ENCODE measurements at regions not wholly inside any gene's neighbourhood (a gene's known extent, or its start where the extent isn't known, plus 50 kb on each side); places are given as distances from the start of the nearest gene placed in this dataset.
A peak's percentile ranks its signal among the peaks of the same experiment; 100 is the strongest.

DNA sequence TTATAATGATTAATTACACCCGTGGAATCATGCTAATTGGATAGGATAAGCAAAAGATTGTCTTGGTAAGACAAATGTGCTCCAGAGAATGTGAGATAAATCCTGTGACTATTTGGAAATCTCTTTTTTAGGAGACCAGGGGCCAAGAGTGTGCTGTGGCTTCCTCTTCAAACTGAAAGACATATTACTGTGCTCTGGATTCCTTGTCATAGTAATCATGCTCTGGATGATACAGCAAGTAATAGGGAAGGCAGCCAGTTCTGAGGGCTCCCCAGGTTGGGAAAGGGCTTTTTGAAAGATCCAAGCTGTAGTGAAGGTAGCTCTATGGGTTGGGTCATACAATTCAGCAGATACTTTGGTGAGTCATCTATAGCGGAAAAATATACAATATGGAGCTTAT lies 600.5 kb downstream of the PCDH18 start:
- no peak for DNase-seq (ENCODE audit: low read depth, low spot score)

DNA sequence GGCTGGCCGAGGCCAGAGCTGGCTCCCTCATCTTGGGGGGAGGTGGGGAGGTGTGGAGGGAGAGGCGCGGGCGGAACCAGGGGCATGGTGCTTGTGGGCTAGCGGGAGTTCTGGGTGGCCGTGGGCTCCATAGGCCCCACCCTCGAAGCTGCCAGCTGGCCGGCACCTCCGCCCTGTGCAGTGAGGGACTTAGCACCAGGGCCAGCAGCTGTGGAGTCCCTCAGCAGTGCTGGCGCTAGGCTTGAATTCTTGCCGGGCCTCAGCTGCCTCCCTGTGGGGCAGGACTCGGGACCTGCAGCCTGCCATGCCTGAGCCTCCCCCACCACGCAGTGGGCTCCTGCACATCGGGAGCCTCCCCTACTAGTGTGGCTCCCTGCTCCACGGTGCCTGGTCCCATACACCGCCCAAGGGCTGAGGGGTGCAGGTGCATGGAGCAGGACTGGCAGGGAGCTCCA lies 603.3 kb downstream of the PCDH18 start:
- DNase-seq (ENCODE audit: low read depth, low spot score) = no peak

DNA sequence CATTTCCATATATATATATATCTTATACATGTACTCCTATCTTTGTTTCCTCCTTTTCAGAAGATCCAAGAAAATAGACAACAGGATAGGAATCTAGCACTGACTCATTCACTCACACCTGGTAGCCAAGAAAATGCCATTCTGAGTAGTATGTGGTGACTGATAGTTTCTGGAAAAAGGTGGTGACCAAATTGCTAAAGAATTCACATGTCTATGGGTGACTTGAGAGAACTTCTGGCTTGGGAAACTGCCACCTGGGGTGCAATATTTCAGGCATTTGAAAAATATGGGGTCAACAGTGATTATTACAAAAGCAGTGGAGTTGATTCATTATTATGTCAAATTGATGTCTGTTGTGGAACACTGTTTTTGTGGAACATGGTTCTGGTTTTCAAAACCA lies 605.1 kb downstream of the PCDH18 start:
- DNase-seq (ENCODE audit: low read depth, low spot score) = no peak

DNA sequence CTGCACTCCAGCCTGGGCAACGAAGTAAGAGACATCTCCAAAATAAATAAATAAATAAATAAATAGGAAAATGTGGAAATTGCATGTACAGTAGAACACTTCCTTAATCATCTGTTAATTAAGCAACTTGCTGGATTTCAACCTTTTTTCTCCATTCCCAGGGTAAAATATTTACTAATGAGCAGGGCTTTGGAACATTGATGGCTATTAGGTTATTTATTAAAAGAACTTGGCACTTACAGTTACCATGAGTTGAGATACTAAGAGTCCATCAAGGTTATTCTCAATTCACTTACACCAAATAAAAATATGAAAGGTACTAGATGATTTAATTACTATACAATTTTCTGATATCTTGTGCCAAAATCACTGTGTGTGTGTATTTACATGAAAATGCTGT lies 607.1 kb downstream of the PCDH18 start:
- no peak for DNase-seq (ENCODE audit: low read depth, low spot score)

DNA sequence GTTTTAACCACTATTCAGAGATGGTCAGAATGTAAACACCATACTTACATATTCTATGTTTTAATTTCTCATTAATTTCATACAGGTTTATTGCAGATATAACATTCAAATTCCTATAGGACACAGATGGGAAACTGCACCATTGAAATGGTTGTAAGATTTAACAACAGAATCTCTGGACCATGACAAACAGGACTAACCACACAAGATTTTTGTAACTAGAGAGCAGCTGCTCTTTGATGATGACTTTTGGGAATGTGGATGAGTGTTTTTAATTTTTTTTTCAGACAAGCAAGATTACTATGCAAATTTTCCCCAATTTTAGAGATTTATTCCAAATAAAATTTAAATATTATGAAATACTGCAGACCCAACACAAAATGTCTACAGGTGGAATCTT lies 610.2 kb downstream of the PCDH18 start:
- no peak for DNase-seq (ENCODE audit: low read depth, low spot score)

DNA sequence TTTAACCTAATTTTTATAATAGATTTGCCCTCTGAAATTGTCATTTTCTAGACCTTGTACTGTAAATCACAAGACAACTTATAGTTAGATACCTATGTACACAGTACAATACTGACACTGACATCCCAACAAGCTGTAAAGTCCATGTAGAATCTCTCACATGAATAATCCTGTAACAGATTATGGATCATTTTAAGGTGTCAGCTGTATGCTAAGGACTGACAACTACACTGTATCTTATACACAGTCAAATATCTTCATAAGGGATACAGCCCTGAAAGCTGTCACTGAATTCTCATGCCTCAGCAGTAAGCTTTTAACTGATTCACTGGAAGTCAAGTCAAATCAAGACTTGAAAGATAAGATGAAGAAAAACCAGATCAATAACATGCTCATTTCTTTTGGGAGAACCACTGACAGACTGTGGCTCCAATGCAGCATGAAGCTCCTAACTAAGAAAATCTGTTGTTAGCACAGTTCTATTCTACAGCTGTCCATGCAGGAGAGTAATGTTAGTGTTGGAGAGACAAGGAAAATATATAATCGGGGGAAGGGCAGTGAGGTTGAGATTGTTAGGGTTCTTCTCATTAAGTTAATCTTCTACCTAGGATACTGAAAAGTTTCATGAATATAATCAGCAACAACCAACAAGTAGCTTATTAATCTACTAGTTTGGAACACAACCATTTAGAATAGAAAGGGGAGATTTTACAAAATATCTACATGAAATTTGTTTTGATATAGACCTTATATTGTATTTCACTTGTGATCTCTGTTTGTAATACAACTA lies 612.0 kb downstream of the PCDH18 start:
- DNase-seq (ENCODE audit: low read depth, low spot score) = no peak

DNA sequence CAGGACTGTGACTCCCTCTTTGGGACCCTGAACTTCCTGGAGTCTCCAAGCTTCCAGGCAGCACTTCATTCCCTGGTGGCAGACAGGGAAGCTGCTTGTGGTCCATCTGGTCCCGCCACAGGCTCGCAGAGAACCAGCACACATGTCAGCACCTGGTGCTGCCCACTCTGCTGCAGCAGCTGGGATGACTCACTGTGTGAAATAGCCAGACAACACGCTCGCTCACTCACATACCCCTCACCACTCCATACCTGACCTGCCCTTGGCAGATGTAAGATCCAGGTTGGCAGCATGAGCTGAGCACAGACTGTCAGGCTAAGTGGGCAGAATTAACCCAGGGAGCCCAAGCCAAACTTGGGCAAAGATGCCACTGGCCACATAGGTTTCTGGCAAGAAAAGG lies 613.5 kb downstream of the PCDH18 start:
- DNase-seq (ENCODE audit: low read depth, low spot score) = no peak

DNA sequence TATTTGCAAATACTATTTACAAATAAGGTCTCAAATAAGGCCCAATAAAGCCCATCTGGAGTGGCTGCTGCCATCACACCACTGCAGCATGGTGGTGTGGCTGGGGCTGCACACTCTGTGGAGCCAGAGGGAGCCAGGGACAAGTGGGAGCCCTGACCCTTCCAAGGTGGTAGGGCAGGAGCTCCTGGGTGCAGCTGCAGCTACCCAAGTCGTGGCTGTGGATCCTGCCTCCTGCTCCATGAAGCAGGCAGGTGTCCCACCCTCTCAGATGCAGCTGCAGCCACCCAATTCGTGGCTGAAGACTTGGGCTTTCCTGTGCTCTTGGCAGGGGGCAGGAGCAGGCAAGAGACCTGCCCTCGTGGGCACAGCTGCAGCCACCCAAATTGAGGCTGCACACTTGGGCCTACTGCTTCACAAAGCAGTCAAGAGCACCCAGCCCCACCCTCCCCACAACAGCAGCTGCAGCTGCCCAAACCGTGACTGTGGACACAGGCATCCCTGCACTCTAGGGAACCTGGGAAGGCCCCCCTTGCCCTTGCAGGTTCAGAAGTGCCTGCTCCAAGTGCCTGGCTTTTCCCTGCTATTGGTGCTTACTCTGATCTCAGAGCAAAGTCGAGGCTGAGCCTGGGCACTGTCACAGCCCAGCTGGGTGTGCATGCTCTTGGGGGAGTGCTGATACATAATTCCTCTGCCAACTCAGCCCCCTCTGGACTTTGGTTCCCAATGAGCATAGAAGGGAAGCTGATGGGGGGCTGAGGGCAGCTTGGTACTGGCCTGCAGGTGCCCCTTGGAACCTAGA lies 614.8 kb downstream of the PCDH18 start:
- no peak for DNase-seq (ENCODE audit: low read depth, low spot score)

GRCh38 chr4:136909626-136910025 lies 622.7 kb downstream of the PCDH18 start:
- no peak for DNase-seq (ENCODE audit: low read depth, low spot score)

DNA sequence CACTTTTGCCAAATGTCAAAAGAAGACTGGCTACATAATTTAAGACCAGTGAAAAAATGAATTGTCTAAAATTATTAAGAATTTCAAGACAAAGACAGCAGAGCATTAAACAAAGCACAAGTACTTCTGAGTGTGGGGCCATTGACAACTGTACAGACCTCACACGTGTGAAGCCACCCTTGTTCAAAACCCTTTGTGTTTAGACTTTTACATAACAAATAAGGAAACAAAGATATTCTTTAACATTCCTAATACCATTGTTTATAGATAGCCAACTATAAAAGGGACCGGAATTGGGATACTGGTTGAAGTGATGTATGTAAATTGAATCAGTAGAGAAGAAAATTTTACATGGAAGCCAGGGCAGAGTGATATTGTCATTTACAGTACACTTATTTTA lies 624.2 kb downstream of the PCDH18 start:
- no peak for DNase-seq (ENCODE audit: low read depth, low spot score)

DNA sequence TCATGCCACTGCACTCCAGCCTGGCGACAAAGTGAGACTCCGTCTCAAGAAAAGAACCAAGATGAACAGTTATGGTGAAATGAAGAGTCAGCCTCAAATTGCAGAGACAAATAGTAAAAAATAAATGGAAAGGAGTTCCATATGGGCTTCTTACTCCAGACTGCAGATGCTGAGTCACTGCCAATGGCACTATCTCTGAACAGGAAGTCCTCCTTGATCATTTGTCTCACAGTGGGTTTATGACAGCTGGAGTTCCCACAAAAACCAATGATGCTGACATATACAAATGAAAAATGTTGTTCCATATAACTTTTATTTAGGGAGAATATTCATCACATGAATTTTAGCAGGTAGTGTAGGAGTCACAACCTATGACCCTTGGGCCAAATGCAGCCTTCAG lies 631.6 kb downstream of the PCDH18 start:
- DNase-seq (ENCODE audit: low read depth, low spot score) = no peak

DNA sequence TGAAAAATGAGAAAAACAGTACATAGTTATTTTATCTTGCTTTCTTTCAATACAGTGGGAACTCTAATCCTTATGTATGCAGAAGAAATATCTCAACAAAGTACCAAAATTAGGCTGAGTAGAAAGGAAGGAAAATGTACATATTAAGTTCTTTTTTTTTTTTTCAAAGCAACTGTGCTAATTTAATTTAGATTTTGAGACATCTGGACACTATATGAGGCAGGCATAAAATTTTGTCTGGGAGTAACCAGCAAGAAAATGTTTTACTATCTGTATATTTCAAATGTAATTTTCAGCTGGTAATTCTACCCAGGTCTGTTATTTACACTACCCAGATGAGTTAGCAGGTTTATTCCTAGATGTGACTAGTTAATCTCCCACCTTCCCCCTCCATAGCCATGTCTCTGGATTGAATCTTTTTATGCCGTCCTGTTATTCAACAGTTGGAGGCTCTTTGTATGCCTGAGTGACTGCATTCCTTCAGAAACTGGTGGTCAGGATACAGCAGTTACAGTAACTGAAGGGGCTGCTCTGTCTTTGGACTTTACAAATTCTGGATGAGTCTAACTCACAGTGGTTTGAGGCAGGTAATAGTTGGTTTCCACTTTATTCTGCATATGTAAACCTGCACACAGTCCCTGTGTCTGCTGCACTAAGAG lies 633.6 kb downstream of the PCDH18 start:
- no peak for DNase-seq (ENCODE audit: low read depth, low spot score)

DNA sequence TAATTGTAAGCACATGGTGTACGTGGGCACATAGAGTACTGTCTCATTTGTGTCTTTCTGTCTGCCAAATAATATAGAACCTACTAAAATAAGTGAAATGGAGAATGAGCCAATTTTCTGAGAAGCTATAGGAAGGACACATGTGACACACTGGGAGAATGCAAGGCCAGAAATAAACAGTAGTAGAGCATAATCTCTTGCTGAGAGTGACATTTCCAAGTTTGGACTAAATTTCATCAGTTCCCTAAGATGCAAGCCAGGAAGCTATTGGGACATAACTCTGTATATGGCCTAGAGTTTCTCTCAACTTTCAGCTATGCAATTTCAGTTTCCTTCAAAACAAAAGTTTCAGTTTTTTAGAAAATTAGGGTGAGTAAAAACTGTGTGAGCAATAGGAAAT lies 638.7 kb downstream of the PCDH18 start:
- DNase-seq (ENCODE audit: low read depth, low spot score) = no peak

DNA sequence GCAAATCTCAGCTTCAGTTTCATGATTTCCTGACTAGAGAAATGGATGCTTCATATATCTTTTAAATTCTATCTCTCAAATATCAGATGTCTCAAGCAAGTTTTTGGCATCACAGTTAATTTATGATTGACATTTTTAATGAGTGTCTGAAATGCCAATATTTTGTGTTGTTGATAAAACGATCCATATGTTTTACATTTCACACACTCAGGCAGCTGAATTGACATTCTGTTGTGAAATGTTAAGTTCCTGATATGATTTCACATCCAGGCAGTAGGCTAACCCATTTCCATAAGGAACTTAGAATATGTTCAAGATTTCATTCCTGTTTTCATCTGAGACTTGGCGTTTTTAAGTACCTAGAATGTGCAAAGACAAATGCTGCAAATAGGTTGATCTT lies 650.6 kb downstream of the PCDH18 start:
- DNase-seq (ENCODE audit: low read depth, low spot score) = no peak

GRCh38 chr4:136873555-136873954 lies 658.7 kb downstream of the PCDH18 start:
- DNase-seq (ENCODE audit: low read depth, low spot score) = no peak

- DNase-seq (ENCODE audit: low read depth, low spot score) = peak; percentile 26
Measured at GRCh38 chr4:136867465-136867864, 664.8 kb downstream of the PCDH18 start.

DNA sequence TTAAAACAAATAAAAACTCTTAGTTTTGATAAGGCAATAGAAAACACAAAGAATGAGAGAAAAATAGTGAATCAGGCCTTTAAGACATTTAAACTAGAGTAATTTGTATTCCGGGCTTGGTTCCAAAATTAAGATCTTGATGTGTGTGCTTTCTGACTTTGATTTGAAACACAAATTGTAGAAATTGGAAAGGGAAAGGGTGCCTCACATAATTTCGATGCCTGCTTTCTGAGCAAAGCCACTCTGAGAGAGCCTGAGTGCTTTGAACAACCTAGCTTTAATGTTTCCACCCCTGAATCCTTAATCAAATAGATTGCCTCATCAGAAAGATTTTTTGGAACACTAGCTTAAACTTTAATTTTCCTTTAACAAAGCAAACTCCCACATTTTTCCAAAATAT lies 666.8 kb downstream of the PCDH18 start:
- no peak for DNase-seq (ENCODE audit: low read depth, low spot score)

DNA sequence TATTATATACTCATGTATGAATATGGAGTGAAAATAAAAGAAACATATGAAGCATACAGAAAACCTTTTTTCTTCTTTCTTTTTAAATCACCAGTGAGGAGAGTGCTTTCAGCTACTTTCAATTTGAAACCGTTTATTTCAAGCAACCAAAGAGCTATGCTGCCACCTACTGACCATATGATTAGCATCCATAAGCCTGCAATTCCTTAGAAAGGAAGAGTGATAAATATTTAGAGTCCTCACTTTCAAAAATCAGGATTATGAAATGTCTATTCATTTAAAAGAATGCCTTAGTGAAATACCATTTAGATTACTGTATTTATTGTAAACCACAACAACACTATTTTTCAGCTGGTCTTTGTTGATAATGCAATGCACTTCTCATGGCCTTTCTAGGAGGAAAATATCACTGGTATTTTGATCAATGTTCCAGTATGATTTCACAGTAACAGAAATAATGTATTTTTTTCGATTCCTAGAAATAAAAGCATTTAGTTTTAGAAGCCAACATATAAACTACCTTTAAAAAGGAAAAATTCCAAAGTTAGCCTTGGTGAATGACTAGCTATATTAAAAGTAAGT lies 667.6 kb downstream of the PCDH18 start:
- DNase-seq (ENCODE audit: low read depth, low spot score) = peak; percentile 5

DNA sequence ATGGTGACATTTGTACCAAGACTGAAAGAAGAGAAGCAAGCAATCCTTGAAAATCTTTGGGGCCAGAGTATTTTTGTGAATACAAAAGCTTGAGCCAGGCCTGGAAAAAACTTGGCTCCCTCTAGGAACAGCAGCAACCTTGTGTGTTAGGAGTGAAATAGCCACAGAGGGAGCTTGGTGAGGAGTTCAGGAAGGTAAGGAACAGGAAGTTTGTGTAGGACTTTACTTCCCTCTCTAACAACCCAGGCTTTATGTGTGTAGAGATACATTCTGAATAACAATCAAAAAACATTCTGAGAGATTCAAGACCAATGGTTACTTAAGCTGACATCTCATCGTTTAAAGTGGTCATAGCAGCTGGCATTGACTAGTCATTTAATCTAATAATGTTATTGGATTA lies 668.5 kb downstream of the PCDH18 start:
- peak; percentile 6 for DNase-seq (ENCODE audit: low read depth, low spot score)

GRCh38 chr4:136862653-136863052 lies 669.6 kb downstream of the PCDH18 start:
- no peak for DNase-seq (ENCODE audit: low read depth, low spot score)

DNA sequence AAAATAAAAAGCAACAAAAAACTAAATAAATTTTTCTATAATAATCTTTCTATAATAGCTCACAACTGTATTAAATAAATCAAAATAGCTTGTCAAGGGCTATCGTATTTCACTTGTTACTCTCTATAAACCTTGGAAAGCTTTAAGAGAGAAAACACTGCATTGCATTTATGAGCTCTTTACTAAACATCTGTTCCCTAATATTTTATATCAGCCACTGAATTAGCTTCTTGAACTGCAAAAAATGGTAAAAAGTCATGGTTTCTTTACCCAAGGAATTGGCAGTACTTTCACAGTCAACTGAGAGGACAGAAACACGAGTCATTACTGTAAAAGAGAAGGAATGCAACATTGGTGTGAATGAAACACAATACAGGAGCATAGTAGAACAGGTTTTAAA lies 671.2 kb downstream of the PCDH18 start:
- DNase-seq (ENCODE audit: low read depth, low spot score) = no peak

DNA sequence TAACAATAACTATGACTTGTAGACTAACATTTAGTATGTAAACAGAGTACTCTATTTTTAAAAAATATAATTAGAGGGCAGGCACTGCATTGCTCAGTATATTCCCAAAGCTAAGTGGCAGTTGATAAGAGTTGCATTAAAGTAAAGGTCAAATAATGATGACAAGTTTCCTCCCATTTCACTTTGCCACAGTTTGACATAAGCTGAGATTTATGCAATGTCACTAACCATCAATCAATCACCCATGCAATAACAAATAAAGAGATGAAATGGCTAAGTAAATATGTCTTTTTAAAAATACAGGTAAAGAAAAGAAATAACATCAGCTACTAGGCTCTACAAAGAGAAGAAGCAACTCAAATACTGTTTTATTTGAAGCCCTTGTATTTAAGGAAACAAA lies 673.4 kb downstream of the PCDH18 start:
- DNase-seq (ENCODE audit: low read depth, low spot score) = no peak

Measured in ELF-1 (cell line).